GM21576 (cell line): ENCODE measurements at regions not wholly inside any gene's neighbourhood (a gene's known extent, or its start where the extent isn't known, plus 50 kb on each side); places are given as distances from the start of the nearest gene placed in this dataset.
A peak's percentile ranks its signal among the peaks of the same experiment; 100 is the strongest.
"Not testable (repeated sequence)": the region's sequence is repeated elsewhere in the genome, so short reads cannot be mapped to it uniquely, and the experiment has no call there.

Experiments
- ATAC-seq: cut with Tn5 transposase; IDR thresholded peaks from one replicate; pipeline ENCODE4 v1.9.1; 2021; ENCODE audit warnings: mild to moderate bottlenecking, moderate library complexity; ENCODE audit not compliant: unreplicated experiment

GRCh38 chr7:3094701-3095445, 51.2 kb upstream of the CARD11 start:
- ATAC-seq = peak; percentile 42

- no peak for ATAC-seq
Measured at GRCh38 chr7:3097734-3098133, 54.1 kb upstream of the CARD11 start.

GRCh38 chr7:3102159-3102558, 58.5 kb upstream of the CARD11 start:
- ATAC-seq = no peak

- ATAC-seq = no peak
Measured at GRCh38 chr7:3103614-3104398, 60.1 kb upstream of the CARD11 start.

GRCh38 chr7:3105856-3106255, 62.2 kb upstream of the CARD11 start:
- ATAC-seq = no peak

- ATAC-seq = no peak
Measured at GRCh38 chr7:3106361-3106826, 62.7 kb upstream of the CARD11 start.

GRCh38 chr7:3107228-3107763, 63.6 kb upstream of the CARD11 start:
- ATAC-seq = no peak

GRCh38 chr7:3107889-3108570, 64.4 kb upstream of the CARD11 start:
- no peak for ATAC-seq

GRCh38 chr7:3109311-3109915, 65.7 kb upstream of the CARD11 start:
- ATAC-seq = no peak

- no peak for ATAC-seq
Measured at GRCh38 chr7:3112479-3113134, 68.9 kb upstream of the CARD11 start.

GRCh38 chr7:3114917-3115316, 71.2 kb upstream of the CARD11 start:
- ATAC-seq = no peak

GRCh38 chr7:3117081-3117480, 73.4 kb upstream of the CARD11 start:
- ATAC-seq = no peak

- no peak for ATAC-seq
Measured at GRCh38 chr7:3117488-3118231, 74.0 kb upstream of the CARD11 start.

- not testable (repeated sequence) for ATAC-seq
Measured at GRCh38 chr7:3119352-3119927, 75.8 kb upstream of the CARD11 start.

- ATAC-seq = no peak
Measured at GRCh38 chr7:3119963-3120362, 76.3 kb upstream of the CARD11 start.

GRCh38 chr7:3120513-3120912, 76.8 kb upstream of the CARD11 start:
- no peak for ATAC-seq

GRCh38 chr7:3128857-3129490, 85.3 kb upstream of the CARD11 start:
- ATAC-seq = no peak

- ATAC-seq = no peak
Measured at GRCh38 chr7:3133811-3134385, 90.2 kb upstream of the CARD11 start.

GRCh38 chr7:3134745-3135144, 91.1 kb upstream of the CARD11 start:
- no peak for ATAC-seq
